ENCODE measurements at regions not wholly inside any gene's neighbourhood (a gene's known extent, or its start where the extent isn't known, plus 50 kb on each side); places are given as distances from the start of the nearest gene placed in this dataset.

GRCh38 chr2:198890490-198890889 is 567.2 kb downstream of the SATB2 start:
- TF ChIP-seq CTCF (IDR thresholded peaks at IDR 0.05; ENCODE audit: low read depth, low read length, missing input control) (no peak), YY1 (IDR thresholded peaks at IDR 0.05) (no peak), TAF1 (conservative IDR thresholded peaks at IDR 0.05) (no peak)
- TF ChIP-seq, protein P1, sequence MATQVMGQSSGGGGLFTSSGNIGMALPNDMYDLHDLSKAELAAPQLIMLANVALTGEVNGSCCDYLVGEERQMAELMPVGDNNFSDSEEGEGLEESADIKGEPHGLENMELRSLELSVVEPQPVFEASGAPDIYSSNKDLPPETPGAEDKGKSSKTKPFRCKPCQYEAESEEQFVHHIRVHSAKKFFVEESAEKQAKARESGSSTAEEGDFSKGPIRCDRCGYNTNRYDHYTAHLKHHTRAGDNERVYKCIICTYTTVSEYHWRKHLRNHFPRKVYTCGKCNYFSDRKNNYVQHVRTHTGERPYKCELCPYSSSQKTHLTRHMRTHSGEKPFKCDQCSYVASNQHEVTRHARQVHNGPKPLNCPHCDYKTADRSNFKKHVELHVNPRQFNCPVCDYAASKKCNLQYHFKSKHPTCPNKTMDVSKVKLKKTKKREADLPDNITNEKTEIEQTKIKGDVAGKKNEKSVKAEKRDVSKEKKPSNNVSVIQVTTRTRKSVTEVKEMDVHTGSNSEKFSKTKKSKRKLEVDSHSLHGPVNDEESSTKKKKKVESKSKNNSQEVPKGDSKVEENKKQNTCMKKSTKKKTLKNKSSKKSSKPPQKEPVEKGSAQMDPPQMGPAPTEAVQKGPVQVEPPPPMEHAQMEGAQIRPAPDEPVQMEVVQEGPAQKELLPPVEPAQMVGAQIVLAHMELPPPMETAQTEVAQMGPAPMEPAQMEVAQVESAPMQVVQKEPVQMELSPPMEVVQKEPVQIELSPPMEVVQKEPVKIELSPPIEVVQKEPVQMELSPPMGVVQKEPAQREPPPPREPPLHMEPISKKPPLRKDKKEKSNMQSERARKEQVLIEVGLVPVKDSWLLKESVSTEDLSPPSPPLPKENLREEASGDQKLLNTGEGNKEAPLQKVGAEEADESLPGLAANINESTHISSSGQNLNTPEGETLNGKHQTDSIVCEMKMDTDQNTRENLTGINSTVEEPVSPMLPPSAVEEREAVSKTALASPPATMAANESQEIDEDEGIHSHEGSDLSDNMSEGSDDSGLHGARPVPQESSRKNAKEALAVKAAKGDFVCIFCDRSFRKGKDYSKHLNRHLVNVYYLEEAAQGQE (IDR thresholded peaks at IDR 0.05): no peak

Data from liver (tissue), 3 donors.